Activated T-cell treated with anti-CD3 and anti-CD28 coated beads for 48 hours (primary cell): ENCODE measurements at regions not wholly inside any gene's neighbourhood (a gene's known extent, or its start where the extent isn't known, plus 50 kb on each side); places are given as distances from the start of the nearest gene placed in this dataset.
"Not testable (repeated sequence)": the region's sequence is repeated elsewhere in the genome, so short reads cannot be mapped to it uniquely, and the experiment has no call there.

Experiments
- DNase-seq: peaks from one replicate; pipeline ENCODE4 v3.0.0-alpha.2; 2020; ENCODE audit warnings: low read depth

- DNase-seq, result not testable (repeated sequence)
Measured at GRCh38 chr2:89537862-89538261, 846.4 kb downstream of the RPIA start.

- not testable (repeated sequence) for DNase-seq
Measured at GRCh38 chr2:89544110-89544509, 852.6 kb downstream of the RPIA start.

- DNase-seq, result not testable (repeated sequence)
Measured at GRCh38 chr2:89579154-89579553, 887.7 kb downstream of the RPIA start.

GRCh38 chr2:89582816-89583215 lies 891.3 kb downstream of the RPIA start:
- DNase-seq, result not testable (repeated sequence)

GRCh38 chr2:89584046-89584445 lies 892.6 kb downstream of the RPIA start:
- not testable (repeated sequence) for DNase-seq

GRCh38 chr2:89584868-89585557 lies 893.5 kb downstream of the RPIA start:
- DNase-seq, result not testable (repeated sequence)

GRCh38 chr2:89585558-89585920 lies 894.1 kb downstream of the RPIA start:
- DNase-seq, result peak; percentile 18

- DNase-seq, result not testable (repeated sequence)
Measured at GRCh38 chr2:89599843-89600242, 908.4 kb downstream of the RPIA start.

GRCh38 chr2:89606514-89606913 lies 915.0 kb downstream of the RPIA start:
- DNase-seq, result not testable (repeated sequence)

GRCh38 chr2:89610207-89610926 lies 918.9 kb downstream of the RPIA start:
- DNase-seq, result not testable (repeated sequence)

GRCh38 chr2:89610927-89611515 lies 919.5 kb downstream of the RPIA start:
- DNase-seq, result not testable (repeated sequence)

- DNase-seq, result not testable (repeated sequence)
Measured at GRCh38 chr2:89611710-89612109, 920.2 kb downstream of the RPIA start.

- not testable (repeated sequence) for DNase-seq
Measured at GRCh38 chr2:89649268-89649667, 957.8 kb downstream of the RPIA start.

- DNase-seq, result not testable (repeated sequence)
Measured at GRCh38 chr2:89679254-89679653, 987.8 kb downstream of the RPIA start.
